Activated CD8-positive, alpha-beta memory T cell treated with anti-CD3 and anti-CD28 coated beads, Interleukin-2, amount 10 ng/mL, durations not matched to agents 7 days and 5 days (primary cell): ENCODE measurements at regions not wholly inside any gene's neighbourhood (a gene's known extent, or its start where the extent isn't known, plus 50 kb on each side); places are given as distances from the start of the nearest gene placed in this dataset.
"Not testable (repeated sequence)": the region's sequence is repeated elsewhere in the genome, so short reads cannot be mapped to it uniquely, and the experiment has no call there.

Experiments
- ATAC-seq: fragments of 150-1000 bp; cut with Tn5 transposase; one replicate; pipeline ENCODE4 v1.10.0; 2021; ENCODE audit warnings: moderate library complexity
- CTCF ChIA-PET: fragments of 350-600 bp; sonication (Branson Sonifier 250); formaldehyde crosslinking; loops from one replicate; lab custom pipeline; 2021; ENCODE audit warnings: antibody characterized with exemption; lab: Charles Lee
- DNase-seq: peaks from one replicate; pipeline ENCODE4 v3.0.0-alpha.2; 2020
- H3K27ac Mint-ChIP-seq: one replicate; pipeline ENCODE4 v1.8.0; 2021; ENCODE audit warnings: mild to moderate bottlenecking, mixed read lengths
- H3K27me3 Mint-ChIP-seq: one replicate; pipeline ENCODE4 v1.8.0; 2021; ENCODE audit warnings: mixed read lengths
- H3K36me3 Mint-ChIP-seq: one replicate; pipeline ENCODE4 v1.8.0; 2021; ENCODE audit warnings: mild to moderate bottlenecking, mixed read lengths
- H3K4me1 Mint-ChIP-seq: one replicate; pipeline ENCODE4 v1.8.0; 2021; ENCODE audit warnings: mixed read lengths
- H3K4me3 Mint-ChIP-seq: one replicate; pipeline ENCODE4 v1.8.0; 2021; ENCODE audit warnings: mild to moderate bottlenecking, moderate library complexity, mixed read lengths
- H3K9me3 Mint-ChIP-seq: one replicate; pipeline ENCODE4 v1.8.0; 2022; ENCODE audit warnings: low read depth, mixed read lengths

GRCh38 chr20:33925867-33926266 is 67.8 kb upstream of the RALY start:
- no peaks in the 10 kb centered on the region for H3K36me3 Mint-ChIP-seq
- no peaks in the 10 kb centered on the region for H3K9me3 Mint-ChIP-seq
- H3K27ac Mint-ChIP-seq = no peak overlapping the region
- ATAC-seq (no peak), DNase-seq (no peak)
- no peaks in the 10 kb centered on the region for H3K4me1 Mint-ChIP-seq
- peaks cover 15% of the 10 kb centered on the region for H3K27me3 Mint-ChIP-seq
- H3K4me3 Mint-ChIP-seq = no peak overlapping the region
- CTCF ChIA-PET = interaction anchor here (1.2 kb wide), 1 partner anchor 143 kb away, joined by 3 read pairs; no protein-coding TSS in a partner anchor

GRCh38 chr20:33926425-33926824 is 67.3 kb upstream of the RALY start:
- DNase-seq = no peak
- Mint-ChIP-seq H3K36me3 (no peaks in the 10 kb centered on the region), H3K27me3 (peaks cover 16% of the 10 kb centered on the region), H3K4me3 (no peak overlapping the region), H3K4me1 (no peaks in the 10 kb centered on the region), H3K27ac (no peak overlapping the region), H3K9me3 (no peaks in the 10 kb centered on the region)
- ATAC-seq = no peak
- CTCF ChIA-PET = interaction anchor here (1.2 kb wide), 1 partner anchor 143 kb away, joined by 3 read pairs; no protein-coding TSS in a partner anchor

DNA sequence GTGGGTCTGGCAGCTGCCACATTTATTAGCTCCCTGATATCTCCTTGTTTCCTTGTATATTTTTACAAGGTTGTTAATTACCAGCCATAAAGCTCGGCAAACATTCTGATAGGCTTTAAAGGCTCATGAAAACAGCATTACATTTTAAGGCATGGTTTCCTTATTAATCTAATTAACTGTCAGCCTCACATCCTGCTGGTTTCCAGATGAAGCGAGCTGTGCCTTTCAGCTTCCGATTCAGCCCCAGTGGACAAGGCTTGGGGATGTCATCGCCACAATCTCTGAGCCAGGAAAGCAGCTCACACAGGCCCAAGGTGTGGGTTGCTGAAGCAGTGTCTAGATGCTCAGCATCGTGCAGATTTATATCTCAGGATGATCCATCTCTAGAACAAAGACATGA is 66.0 kb upstream of the RALY start:
- Mint-ChIP-seq H3K4me1 (no peaks in the 10 kb centered on the region), H3K36me3 (no peaks in the 10 kb centered on the region)
- no peak for ATAC-seq

DNA sequence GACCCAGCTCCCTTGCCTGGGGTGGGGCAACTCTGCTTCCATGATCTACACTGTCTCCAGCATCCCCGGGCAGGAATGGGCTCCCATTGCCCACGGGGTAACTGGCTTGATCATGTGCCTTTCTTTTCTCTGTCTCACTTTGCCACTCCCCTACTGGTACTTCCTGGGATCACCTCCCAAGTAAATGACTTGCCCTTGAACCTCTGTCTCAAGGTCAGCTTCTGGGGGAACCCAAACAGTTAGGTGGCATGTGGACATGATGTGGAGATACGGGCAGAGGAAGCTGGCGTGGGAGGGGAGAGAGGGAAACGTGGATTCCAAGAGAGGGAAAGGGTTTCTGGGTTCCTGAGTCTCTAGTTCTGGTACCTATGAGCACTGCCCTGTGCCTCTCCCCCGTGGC is 63.8 kb upstream of the RALY start:
- CTCF ChIA-PET = interaction anchor here (0.9 to 1.4 kb wide), 3 partner anchors 15 to 92 kb away, joined by 3 to 6 read pairs (median 5); no protein-coding TSS in a partner anchor
- Mint-ChIP-seq H3K27ac (no peak overlapping the region), H3K36me3 (no peaks in the 10 kb centered on the region), H3K27me3 (peaks cover 13% of the 10 kb centered on the region), H3K4me1 (no peaks in the 10 kb centered on the region), H3K9me3 (no peaks in the 10 kb centered on the region), H3K4me3 (no peak overlapping the region)
- no peak for DNase-seq
- ATAC-seq = no peak

More for the DNA sequence above, 66.0 kb upstream of the RALY start:
- Mint-ChIP-seq H3K9me3 (no peaks in the 10 kb centered on the region), H3K4me3 (no peak overlapping the region), H3K27me3 (peaks cover 16% of the 10 kb centered on the region), H3K27ac (no peak overlapping the region)
- no peak for DNase-seq
- CTCF ChIA-PET = interaction anchor here (1.0 to 1.3 kb wide), 2 partner anchors 20 to 133 kb away, joined by 3 read pairs; no protein-coding TSS in a partner anchor

DNA sequence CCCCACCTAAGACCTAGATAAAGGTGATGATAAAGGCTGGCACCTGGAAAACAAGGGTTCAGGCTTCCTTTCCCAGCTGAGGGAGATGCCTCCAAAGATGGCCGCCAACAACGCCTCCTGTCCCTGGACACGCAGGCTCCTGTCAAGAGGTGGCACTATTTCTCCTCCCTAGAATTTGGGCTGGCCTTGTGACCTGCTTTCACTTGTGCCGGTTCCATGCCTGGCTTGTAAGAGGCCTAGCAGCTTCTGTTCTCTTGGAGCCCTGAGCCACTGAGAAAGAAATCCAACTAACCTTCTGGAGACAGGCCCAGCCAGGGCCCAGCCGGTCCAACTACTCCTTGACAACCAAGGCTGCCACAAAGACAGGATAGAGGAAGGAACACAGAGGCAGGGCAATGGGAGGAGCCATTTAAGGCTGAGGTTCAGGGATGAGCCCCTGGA is 60.2 kb upstream of the RALY start:
- peak; percentile 91 for ATAC-seq

DNA sequence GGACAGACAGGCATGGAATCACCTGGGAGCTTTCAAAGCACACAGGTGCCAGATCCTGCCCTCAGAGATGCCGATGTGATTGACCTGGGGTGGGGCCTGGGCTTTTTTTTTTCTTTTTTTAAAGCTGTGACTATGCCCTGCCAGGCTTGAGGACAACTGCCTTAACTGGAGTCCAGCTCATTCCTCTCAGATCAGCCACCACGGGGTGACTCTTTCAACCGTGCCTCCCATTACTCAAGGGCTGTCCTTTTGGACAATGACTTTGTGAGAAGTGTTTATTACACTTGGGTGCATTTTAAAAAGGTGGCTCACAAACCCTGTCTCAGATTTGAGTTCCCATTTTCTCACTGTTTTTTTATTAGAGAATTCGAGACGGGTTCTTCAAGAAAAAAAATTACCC is 57.1 kb upstream of the RALY start:
- DNase-seq = no peak
- CTCF ChIA-PET = interaction anchor here (1.3 kb wide), 1 partner anchor 20 kb away, joined by 4 read pairs; no protein-coding TSS in a partner anchor
- Mint-ChIP-seq H3K4me3 (no peak overlapping the region), H3K27ac (no peak overlapping the region), H3K4me1 (no peaks in the 10 kb centered on the region), H3K27me3 (no peaks in the 10 kb centered on the region), H3K9me3 (no peaks in the 10 kb centered on the region), H3K36me3 (no peaks in the 10 kb centered on the region)
- ATAC-seq = no peak

More for the DNA sequence above, 60.2 kb upstream of the RALY start:
- H3K9me3 Mint-ChIP-seq = no peaks in the 10 kb centered on the region
- H3K27me3 Mint-ChIP-seq = peaks cover 4% of the 10 kb centered on the region
- DNase-seq = peak; percentile 76
- H3K36me3 Mint-ChIP-seq = no peaks in the 10 kb centered on the region
- H3K27ac Mint-ChIP-seq = no peak overlapping the region
- H3K4me1 Mint-ChIP-seq = no peaks in the 10 kb centered on the region
- CTCF ChIA-PET = interaction anchor here (0.8 to 2.0 kb wide), 3 partner anchors 136 to 196 kb away, joined by 3 to 10 read pairs (median 3); no protein-coding TSS in a partner anchor
- H3K4me3 Mint-ChIP-seq = no peak overlapping the region

- not testable (repeated sequence) for H3K4me3 Mint-ChIP-seq, H3K27ac Mint-ChIP-seq, H3K4me1 Mint-ChIP-seq, H3K36me3 Mint-ChIP-seq, H3K9me3 Mint-ChIP-seq, H3K27me3 Mint-ChIP-seq, ATAC-seq, DNase-seq
- CTCF ChIA-PET = interaction anchor here (1.1 kb wide), 1 partner anchor 46 kb away, joined by 3 read pairs; no protein-coding TSS in a partner anchor
Measured at GRCh38 chr20:33939031-33939430, 54.7 kb upstream of the RALY start.

GRCh38 chr20:33940666-33941065 is 53.0 kb upstream of the RALY start:
- Mint-ChIP-seq H3K36me3 (no peaks in the 10 kb centered on the region), H3K27ac (no peak overlapping the region), H3K27me3 (no peaks in the 10 kb centered on the region), H3K4me1 (no peaks in the 10 kb centered on the region), H3K4me3 (no peak overlapping the region), H3K9me3 (no peaks in the 10 kb centered on the region)
- CTCF ChIA-PET = no interaction called here
- ATAC-seq (no peak), DNase-seq (no peak)
